ENCODE measurements at regions not wholly inside any gene's neighbourhood (a gene's known extent, or its start where the extent isn't known, plus 50 kb on each side); places are given as distances from the start of the nearest gene placed in this dataset.

- Histone ChIP-seq H3K9me3 (no peaks in the 10 kb centered on the region), H3K4me3 (no peak overlapping the region), H3K4me2 (no peak overlapping the region), H3K27ac (no peak overlapping the region), H3K4me1 (no peaks in the 10 kb centered on the region)
- ChIA-PET POLR2A (no interaction called here), CTCF (no interaction called here)
- DNase-seq (ENCODE audit: low read depth in 1 of 2, low spot score in 1 of 2) (no peak), ATAC-seq (no peak), FAIRE-seq (no peak)
- TF ChIP-seq RCOR1 (IDR thresholded peaks at IDR 0.05; ENCODE audit: low read depth, low read length) (no peak), REST (IDR thresholded peaks at IDR 0.05) (no peak), HOXB13 (CRISPR knock-in tag; IDR thresholded peaks at IDR 0.05; ENCODE audit: low read depth) (no peak), ZC3H11A (IDR thresholded peaks at IDR 0.05) (no peak), MYC (IDR thresholded peaks at IDR 0.05; ENCODE audit: borderline replicate concordance, low read length) (no peak), POLR2A (IDR thresholded peaks at IDR 0.05; ENCODE audit: low read length) (no peak), CBX2 (IDR thresholded peaks at IDR 0.05; ENCODE audit: borderline replicate concordance, low read depth) (no peak), NPAS2 (CRISPR knock-in tag; IDR thresholded peaks at IDR 0.05; ENCODE audit: borderline replicate concordance) (no peak), CHD2 (IDR thresholded peaks at IDR 0.05; ENCODE audit: low read length, partially characterized antibody) (no peak), RAD21 (conservative IDR thresholded peaks at IDR 0.05 in 1 of 2, IDR thresholded peaks at IDR 0.05 in 1 of 2) (no peak), KDM5A (IDR thresholded peaks at IDR 0.05) (no peak), JUNB (IDR thresholded peaks at IDR 0.05) (no peak), ATOH8 (CRISPR knock-in tag; IDR thresholded peaks at IDR 0.05; ENCODE audit: low read depth) (no peak), MAFK (IDR thresholded peaks at IDR 0.05; ENCODE audit: partially characterized antibody) (no peak), USF2 (IDR thresholded peaks at IDR 0.05) (no peak)
Measured at GRCh38 chr2:103785956-103786355, 1024.1 kb downstream of the TMEM182 start.

GRCh38 chr2:103788389-103788788, 1026.6 kb downstream of the TMEM182 start:
- no peaks in the 10 kb centered on the region for H3K4me1 ChIP-seq
- H3K4me2 ChIP-seq: no peak overlapping the region
- H3K27ac ChIP-seq: no peak overlapping the region
- no peak for DNase-seq (ENCODE audit: low read depth in 1 of 2, low spot score in 1 of 2)
- ChIA-PET CTCF (no interaction called here), POLR2A (no interaction called here)
- H3K4me3 ChIP-seq: no peak overlapping the region
- no peak for ATAC-seq
- no peaks in the 10 kb centered on the region for H3K9me3 ChIP-seq
- TF ChIP-seq PHF8 (IDR thresholded peaks at IDR 0.05; ENCODE audit: borderline replicate concordance, low read depth) (no peak), HDAC2 (IDR thresholded peaks at IDR 0.05) (no peak)
- FAIRE-seq: no peak
- 6% methylated on average over 6 of the region's 6 CpGs for WGBS (ENCODE audit: missing lambda C conversion rate)

GRCh38 chr2:103788951-103789350, 1027.1 kb downstream of the TMEM182 start:
- no peak for ATAC-seq
- Histone ChIP-seq H3K9me3 (no peaks in the 10 kb centered on the region), H3K4me3 (no peak overlapping the region), H3K27ac (no peak overlapping the region), H3K4me2 (no peak overlapping the region), H3K4me1 (no peaks in the 10 kb centered on the region)
- ChIA-PET CTCF (no interaction called here), POLR2A (no interaction called here)
- TF ChIP-seq CBX2 (IDR thresholded peaks at IDR 0.05; ENCODE audit: borderline replicate concordance, low read depth): no peak
- FAIRE-seq: no peak
- no peak for DNase-seq (ENCODE audit: low read depth in 1 of 2, low spot score in 1 of 2)
- 0% methylated on average over 2 of the region's 2 CpGs for WGBS (ENCODE audit: missing lambda C conversion rate)
